ENCODE measurements at regions not wholly inside any gene's neighbourhood (a gene's known extent, or its start where the extent isn't known, plus 50 kb on each side); places are given as distances from the start of the nearest gene placed in this dataset.

DNA sequence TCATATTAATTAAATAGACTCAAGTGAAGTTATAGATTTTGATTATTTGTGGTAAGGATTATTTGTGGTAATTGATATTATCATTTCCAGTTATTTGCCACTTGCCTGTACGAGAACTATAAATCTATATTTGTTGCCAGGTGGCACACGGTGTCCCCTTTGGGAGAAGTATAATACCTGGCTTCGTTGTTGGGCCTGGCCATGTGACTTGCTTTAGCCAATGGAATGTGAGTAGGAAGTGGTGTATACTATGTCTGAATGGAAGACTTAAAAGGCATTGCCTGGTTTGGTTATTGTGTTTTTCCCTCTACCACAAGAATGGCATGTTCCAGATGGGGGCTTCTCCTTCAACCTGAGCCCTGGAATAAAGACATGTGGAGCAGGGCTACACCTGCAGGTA lies 228.1 kb downstream of the CDC5L start:
- CTCF ChIA-PET: no interaction called here

DNA sequence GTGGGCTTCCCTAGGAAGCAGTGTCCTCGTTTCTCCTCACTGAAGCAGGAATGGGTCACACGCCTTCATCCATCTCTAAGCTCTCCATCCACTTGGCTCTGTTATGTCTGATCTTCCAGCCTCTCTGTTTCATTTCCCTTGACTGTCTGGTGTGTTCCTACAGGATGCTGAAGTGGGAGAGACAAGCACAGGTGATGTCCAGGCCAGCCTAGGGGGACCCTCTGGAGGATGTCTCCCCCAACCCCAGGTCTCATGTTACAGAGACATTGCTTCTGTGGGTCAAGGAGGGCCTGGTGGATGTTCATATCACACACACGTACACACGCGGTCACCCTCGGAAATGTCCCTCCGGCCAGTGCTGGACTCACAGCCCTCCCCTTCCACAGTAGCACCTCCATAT lies 229.9 kb downstream of the CDC5L start:
- Mint-ChIP-seq H3K9me3 (ENCODE audit: low read depth) (no peaks in the 10 kb centered on the region), H3K27me3 (peaks cover 2% of the 10 kb centered on the region), H3K4me1 (no peaks in the 10 kb centered on the region), H3K36me3 (no peaks in the 10 kb centered on the region), H3K4me3 (no peak overlapping the region), H3K27ac (no peak overlapping the region)
- CTCF ChIA-PET: interaction anchor here (2.1 kb wide), 1 partner anchor 142 kb away, joined by 6 read pairs; no protein-coding TSS in a partner anchor
- no peak for ATAC-seq
- DNase-seq: no peak

More for the DNA sequence above, 228.1 kb downstream of the CDC5L start:
- no peak overlapping the region for H3K4me3 Mint-ChIP-seq
- H3K9me3 Mint-ChIP-seq (ENCODE audit: low read depth): no peaks in the 10 kb centered on the region
- DNase-seq (no peak), ATAC-seq (no peak)
- H3K27me3 Mint-ChIP-seq: peaks cover 2% of the 10 kb centered on the region
- H3K4me1 Mint-ChIP-seq: no peaks in the 10 kb centered on the region
- no peak overlapping the region for H3K27ac Mint-ChIP-seq
- H3K36me3 Mint-ChIP-seq: no peaks in the 10 kb centered on the region

DNA sequence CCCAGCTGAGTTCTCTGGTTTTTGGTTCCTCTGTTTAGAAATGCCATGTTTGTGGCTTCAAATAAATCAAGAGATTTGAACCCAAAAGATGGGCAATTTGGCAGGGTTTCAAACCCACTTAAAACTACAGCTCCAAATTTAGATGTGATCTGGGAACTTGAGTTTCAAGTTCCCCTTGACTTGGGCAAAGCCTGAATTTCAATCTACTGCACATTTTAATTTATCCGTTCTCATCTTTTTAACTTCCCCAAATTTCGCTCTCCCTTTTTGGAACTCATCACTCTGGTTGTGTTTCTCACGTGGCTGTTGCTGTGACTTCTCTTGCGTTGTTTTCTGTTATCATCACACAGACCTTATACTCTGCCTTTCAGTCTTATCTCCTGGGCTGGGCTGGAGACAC lies 230.9 kb downstream of the CDC5L start:
- H3K27me3 Mint-ChIP-seq: peaks cover 2% of the 10 kb centered on the region
- H3K27ac Mint-ChIP-seq: no peak overlapping the region
- no peaks in the 10 kb centered on the region for H3K9me3 Mint-ChIP-seq (ENCODE audit: low read depth)
- no peaks in the 10 kb centered on the region for H3K4me1 Mint-ChIP-seq
- CTCF ChIA-PET: interaction anchor here (2.1 kb wide), 1 partner anchor 143 kb away, joined by 6 read pairs; no protein-coding TSS in a partner anchor
- no peak for DNase-seq
- no peaks in the 10 kb centered on the region for H3K36me3 Mint-ChIP-seq
- no peak for ATAC-seq
- no peak overlapping the region for H3K4me3 Mint-ChIP-seq

DNA sequence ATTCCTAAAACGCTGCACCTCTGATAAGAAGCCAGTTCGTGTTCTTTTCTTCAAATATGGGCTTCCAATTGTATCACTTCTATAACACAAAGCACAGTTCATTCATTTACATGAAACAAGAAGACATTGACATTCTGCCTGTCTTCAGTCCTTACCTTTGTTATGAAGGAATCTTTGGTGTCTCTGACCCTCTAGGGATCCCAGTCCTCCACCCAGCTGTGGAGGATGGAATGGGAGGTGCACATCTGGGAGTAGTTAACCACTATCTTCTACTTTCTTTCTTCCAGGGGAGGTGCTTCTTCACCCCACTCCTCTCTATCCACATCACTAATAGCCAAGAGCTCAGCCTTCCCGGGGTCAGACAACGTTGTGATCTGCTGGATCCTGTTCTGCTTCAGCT lies 233.4 kb downstream of the CDC5L start:
- H3K36me3 Mint-ChIP-seq: no peaks in the 10 kb centered on the region
- no peaks in the 10 kb centered on the region for H3K4me1 Mint-ChIP-seq
- no peak for DNase-seq
- CTCF ChIA-PET: no interaction called here
- H3K27me3 Mint-ChIP-seq: no peaks in the 10 kb centered on the region
- H3K4me3 Mint-ChIP-seq: no peak overlapping the region
- no peaks in the 10 kb centered on the region for H3K9me3 Mint-ChIP-seq (ENCODE audit: low read depth)
- no peak overlapping the region for H3K27ac Mint-ChIP-seq
- no peak for ATAC-seq

DNA sequence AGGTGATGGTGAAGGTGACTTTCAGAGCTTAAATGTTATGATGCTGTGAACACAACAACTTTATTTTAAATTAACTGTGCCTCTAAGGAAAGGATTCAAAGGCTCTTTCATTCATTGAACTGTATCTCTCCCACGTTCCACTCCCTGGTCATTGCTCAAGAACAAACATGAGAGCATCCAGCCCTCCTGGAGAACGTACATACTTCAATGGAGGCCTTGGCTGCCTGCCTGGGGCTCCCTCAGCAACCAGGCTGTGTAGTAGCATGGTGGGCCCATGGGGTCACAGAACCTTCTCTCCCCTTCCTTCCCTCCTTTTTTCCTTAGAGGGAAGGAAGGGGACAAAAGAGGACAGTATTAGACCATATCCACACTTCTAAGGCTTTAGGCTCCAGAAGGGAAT lies 234.3 kb downstream of the CDC5L start:
- DNase-seq (no peak), ATAC-seq (no peak)
- Mint-ChIP-seq H3K27me3 (no peaks in the 10 kb centered on the region), H3K4me1 (no peaks in the 10 kb centered on the region), H3K4me3 (no peak overlapping the region), H3K9me3 (ENCODE audit: low read depth) (no peaks in the 10 kb centered on the region), H3K36me3 (no peaks in the 10 kb centered on the region), H3K27ac (no peak overlapping the region)
- CTCF ChIA-PET: no interaction called here

DNA sequence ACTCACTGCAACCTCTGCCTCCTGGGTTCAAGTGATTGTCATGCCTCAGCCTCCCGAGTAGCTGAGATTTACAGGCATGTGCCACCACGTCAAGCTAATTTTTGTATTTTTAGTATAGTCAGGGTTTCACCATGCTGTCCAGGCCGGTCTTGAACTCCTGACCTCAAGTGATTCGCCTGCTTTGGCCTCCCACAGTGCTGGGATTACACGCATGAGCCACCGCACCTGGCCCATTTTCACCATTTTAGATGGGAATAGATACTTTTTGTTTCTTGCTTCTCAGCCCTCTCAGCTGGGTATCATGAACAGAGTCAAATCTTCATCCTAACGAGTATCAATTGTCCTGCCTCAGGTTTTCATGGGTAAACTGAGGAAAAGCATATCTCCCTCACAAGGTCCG lies 235.0 kb downstream of the CDC5L start:
- Mint-ChIP-seq H3K27ac (no peak overlapping the region), H3K4me3 (no peak overlapping the region), H3K4me1 (peaks cover 3% of the 10 kb centered on the region), H3K9me3 (ENCODE audit: low read depth) (no peaks in the 10 kb centered on the region), H3K27me3 (no peaks in the 10 kb centered on the region), H3K36me3 (no peaks in the 10 kb centered on the region)
- ATAC-seq: no peak
- CTCF ChIA-PET: no interaction called here
- DNase-seq: no peak

DNA sequence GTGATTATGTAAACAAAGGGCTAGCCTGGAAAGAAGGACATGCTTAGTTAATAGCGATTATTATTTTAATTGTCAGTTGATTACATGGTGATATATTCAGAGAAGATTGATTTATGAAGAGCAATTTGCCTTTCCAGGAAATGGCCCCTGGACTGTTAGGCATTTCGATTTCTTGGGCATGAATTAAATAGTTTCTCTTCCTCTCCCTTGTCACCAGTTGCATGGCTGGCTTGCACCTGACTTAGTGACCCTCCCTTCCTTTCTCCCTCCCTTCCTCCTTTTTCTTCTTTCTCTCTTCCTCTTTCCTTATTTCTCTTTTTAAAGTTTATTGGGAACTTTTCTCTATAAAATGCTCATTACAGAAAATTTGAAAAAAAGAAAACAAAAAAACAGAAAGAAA lies 235.4 kb downstream of the CDC5L start:
- Mint-ChIP-seq H3K4me3 (no peak overlapping the region), H3K9me3 (ENCODE audit: low read depth) (no peaks in the 10 kb centered on the region), H3K4me1 (peaks cover 7% of the 10 kb centered on the region), H3K27ac (no peak overlapping the region), H3K36me3 (no peaks in the 10 kb centered on the region), H3K27me3 (no peaks in the 10 kb centered on the region)
- no peak for DNase-seq
- ATAC-seq: no peak
- CTCF ChIA-PET: no interaction called here

DNA sequence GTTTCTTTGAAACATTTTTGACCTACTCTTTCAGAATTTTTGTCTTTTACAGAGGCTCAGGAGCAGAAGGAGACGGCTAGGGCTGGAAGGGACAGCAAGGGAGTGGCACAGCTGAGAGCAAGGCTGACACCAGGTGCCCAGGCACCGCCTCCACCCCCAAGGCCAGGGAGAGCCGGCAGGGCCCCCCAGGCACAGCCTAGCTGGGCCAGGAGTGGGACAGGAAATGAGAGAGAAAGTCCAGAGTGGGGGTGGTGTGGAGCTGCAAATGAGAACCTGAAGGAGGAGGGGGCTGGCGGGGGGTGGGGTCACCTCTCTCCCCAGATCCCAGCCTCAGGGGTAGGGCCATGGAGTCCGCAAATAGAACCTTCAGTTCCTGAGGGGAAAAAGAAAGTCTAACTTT lies 236.7 kb downstream of the CDC5L start:
- Mint-ChIP-seq H3K27ac (no peak overlapping the region), H3K4me1 (peaks cover 7% of the 10 kb centered on the region), H3K27me3 (peaks cover 2% of the 10 kb centered on the region), H3K4me3 (no peak overlapping the region), H3K9me3 (ENCODE audit: low read depth) (no peaks in the 10 kb centered on the region), H3K36me3 (no peaks in the 10 kb centered on the region)
- ATAC-seq: no peak
- DNase-seq: no peak
- CTCF ChIA-PET: no interaction called here

DNA sequence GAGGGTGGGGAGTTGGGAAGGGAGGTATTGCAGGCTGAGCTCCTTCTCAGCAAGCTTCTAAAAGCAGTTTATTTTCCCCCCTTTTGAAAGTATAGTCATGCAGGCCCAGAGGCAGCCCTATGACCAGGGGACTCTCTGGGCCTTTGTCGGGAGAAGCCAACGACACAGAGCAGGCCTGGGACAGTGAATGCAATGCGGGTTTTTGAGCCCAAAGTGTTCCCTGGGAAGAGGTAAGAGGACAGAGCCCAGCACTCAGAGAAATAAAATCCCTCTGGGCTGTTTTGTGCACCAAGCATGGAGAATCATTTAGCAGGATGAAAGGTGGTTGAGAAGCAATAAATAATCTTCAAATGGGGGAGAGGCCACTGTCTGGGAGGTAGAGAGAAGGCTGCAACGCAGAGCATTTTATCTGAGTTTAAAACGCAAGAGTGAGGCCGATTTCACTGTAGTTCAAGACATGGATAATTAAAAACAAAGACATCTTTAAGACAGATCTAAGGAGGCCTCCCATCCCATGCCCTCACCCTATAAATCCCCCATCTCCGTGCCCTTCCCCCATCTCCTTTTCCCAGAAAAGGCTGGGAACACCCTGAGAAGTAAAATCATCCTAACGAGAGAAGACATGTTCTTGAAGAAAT lies 237.5 kb downstream of the CDC5L start:
- H3K27ac Mint-ChIP-seq: no peak overlapping the region
- CTCF ChIA-PET: no interaction called here

DNA sequence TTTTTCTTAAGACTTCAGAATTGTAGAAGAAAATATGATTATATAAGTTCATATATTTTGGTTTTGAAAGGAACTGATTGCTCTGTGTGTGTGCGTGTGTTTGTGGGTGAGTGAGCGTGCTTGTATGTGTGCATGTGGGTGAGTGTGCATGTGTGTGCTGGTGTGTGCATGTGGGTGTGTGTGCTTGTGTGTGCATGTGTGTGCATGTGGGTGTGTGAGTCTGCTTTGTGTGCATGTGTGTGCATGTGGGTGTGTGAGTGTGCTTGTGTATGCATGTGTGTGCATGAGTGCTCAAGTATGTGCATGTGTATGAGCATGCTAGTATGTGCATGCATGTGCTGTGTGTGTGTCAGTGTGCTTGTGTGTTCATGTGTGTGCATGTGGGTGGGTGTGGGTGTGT lies 238.5 kb downstream of the CDC5L start:
- H3K4me1 Mint-ChIP-seq: peaks cover 10% of the 10 kb centered on the region
- DNase-seq (no peak), ATAC-seq (no peak)
- H3K27me3 Mint-ChIP-seq: peaks cover 2% of the 10 kb centered on the region
- H3K36me3 Mint-ChIP-seq: no peaks in the 10 kb centered on the region
- no peak overlapping the region for H3K4me3 Mint-ChIP-seq
- H3K9me3 Mint-ChIP-seq (ENCODE audit: low read depth): no peaks in the 10 kb centered on the region
- no peak overlapping the region for H3K27ac Mint-ChIP-seq
- CTCF ChIA-PET: no interaction called here

More for the DNA sequence above, 237.5 kb downstream of the CDC5L start:
- peaks cover 2% of the 10 kb centered on the region for H3K27me3 Mint-ChIP-seq
- peaks cover 7% of the 10 kb centered on the region for H3K4me1 Mint-ChIP-seq
- no peaks in the 10 kb centered on the region for H3K36me3 Mint-ChIP-seq
- no peak overlapping the region for H3K4me3 Mint-ChIP-seq
- ATAC-seq (no peak), DNase-seq (no peak)
- no peaks in the 10 kb centered on the region for H3K9me3 Mint-ChIP-seq (ENCODE audit: low read depth)

DNA sequence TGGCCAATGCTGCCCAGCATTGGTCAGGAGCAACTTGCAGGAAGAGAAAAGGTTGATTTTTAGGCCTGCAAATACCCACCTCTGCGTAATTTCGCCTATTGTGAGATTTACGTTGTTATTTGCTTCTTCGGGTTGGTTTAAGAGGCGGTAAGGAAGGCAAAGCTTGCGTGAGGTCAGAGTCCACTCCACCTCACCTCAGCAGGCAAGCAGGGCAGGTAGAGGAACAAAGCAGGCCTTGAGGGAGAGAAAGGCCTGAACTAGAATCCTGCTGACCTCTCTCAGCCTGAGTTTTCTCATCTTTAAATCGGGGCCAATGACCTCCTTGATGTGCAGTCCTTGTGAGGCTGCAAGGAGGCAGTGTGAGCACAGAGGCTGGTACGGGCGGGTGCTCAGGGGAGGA lies 239.1 kb downstream of the CDC5L start:
- DNase-seq (no peak), ATAC-seq (no peak)
- Mint-ChIP-seq H3K9me3 (ENCODE audit: low read depth) (no peaks in the 10 kb centered on the region), H3K36me3 (no peaks in the 10 kb centered on the region), H3K4me3 (no peak overlapping the region), H3K27ac (no peak overlapping the region), H3K4me1 (peaks cover 10% of the 10 kb centered on the region), H3K27me3 (peaks cover 2% of the 10 kb centered on the region)
- CTCF ChIA-PET: no interaction called here

DNA sequence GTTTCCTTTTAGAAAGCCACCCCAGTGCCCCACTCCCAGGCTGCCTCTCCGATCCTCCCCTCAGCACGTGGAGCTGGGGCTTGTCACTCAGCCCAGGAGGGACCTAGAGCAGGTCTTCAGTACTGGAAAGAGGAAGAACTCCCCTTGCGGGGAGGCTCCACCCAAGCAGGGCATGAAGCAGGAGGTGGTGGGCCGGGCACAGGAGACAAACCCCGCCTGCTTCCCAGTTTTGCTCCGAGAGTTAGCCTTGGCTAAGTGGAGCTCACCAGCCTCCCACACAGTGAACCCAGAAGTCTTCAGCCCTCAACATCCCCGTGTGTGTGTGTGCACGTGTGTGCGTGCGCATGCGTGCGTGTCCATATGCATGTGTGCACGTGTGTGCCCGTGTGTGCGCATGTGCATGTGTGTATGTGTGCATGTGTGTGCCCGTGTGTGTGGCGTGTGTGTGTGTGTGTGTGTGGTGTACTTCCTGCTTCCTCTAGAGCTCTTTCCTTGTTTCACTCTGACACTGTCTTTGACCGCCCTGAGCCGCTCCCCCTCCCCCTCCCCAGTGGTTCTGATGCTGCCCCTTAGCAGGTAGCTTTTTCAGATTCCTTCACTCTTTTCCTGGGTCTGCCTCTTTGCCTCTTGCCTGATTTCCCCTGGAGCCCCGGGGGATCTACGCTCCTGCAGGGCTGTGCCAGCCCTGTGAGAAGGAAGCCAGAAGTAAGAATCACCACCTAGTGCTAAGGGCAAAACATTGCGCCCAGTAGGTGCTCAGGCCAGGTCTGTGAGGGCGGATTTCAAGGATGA lies 239.8 kb downstream of the CDC5L start:
- Mint-ChIP-seq H3K27ac (no peak overlapping the region), H3K27me3 (peaks cover 2% of the 10 kb centered on the region), H3K36me3 (no peaks in the 10 kb centered on the region), H3K4me3 (no peak overlapping the region), H3K9me3 (ENCODE audit: low read depth) (no peaks in the 10 kb centered on the region), H3K4me1 (peaks cover 10% of the 10 kb centered on the region)
- DNase-seq: no peak
- no peak for ATAC-seq
- CTCF ChIA-PET: no interaction called here

DNA sequence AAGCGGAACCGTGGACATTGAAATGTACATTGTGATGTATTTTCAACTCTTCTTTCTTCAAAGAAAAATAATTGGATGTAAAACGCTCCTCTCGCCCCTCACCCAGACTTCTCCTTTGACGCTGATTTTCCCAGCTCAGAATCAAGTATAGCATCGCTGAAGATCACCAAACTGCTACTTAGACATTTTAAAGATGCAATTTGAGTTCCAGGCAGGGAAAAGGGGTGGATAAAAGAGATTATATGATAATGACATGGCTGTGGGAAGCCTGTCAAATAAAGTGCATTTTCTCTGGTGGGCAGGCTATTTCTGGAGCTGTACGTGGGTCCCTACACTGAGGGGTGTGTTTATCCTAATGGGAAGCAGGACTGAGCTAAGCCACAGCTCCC lies 240.4 kb downstream of the CDC5L start:
- Mint-ChIP-seq H3K9me3 (ENCODE audit: low read depth) (no peaks in the 10 kb centered on the region), H3K27ac (no peak overlapping the region), H3K4me3 (no peak overlapping the region), H3K36me3 (no peaks in the 10 kb centered on the region), H3K27me3 (peaks cover 2% of the 10 kb centered on the region), H3K4me1 (peaks cover 10% of the 10 kb centered on the region)
- ATAC-seq (no peak), DNase-seq (no peak)
- CTCF ChIA-PET: no interaction called here

DNA sequence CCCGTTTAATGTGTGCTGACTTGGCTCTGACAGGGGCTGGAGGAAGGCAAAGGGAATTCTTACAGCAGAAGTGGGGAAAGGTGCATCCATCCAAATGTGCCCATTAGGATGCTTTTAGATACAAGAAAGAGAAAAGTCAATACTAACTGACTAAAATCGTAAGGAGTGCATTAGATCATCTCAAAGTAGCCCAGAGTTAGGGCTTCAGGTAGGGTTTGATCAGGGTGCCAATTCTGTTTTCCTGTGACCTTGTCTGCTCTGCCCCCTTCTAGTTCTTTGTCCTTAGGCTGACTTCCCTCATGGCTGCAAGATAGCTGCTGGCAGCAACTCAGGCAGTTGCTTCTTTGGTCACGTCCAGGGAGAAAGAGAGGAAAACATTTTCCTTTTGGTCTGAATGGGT lies 240.8 kb downstream of the CDC5L start:
- Mint-ChIP-seq H3K9me3 (ENCODE audit: low read depth) (no peaks in the 10 kb centered on the region), H3K36me3 (no peaks in the 10 kb centered on the region), H3K27me3 (peaks cover 2% of the 10 kb centered on the region), H3K4me1 (peaks cover 10% of the 10 kb centered on the region), H3K4me3 (no peak overlapping the region), H3K27ac (no peak overlapping the region)
- CTCF ChIA-PET: no interaction called here
- ATAC-seq (no peak), DNase-seq (no peak)
